NT2/D1 (cell line): ENCODE measurements at regions not wholly inside any gene's neighbourhood (a gene's known extent, or its start where the extent isn't known, plus 50 kb on each side); places are given as distances from the start of the nearest gene placed in this dataset.

Experiments used
- SUZ12 ChIP-seq: IDR thresholded peaks from 2 replicates; pipeline ENCODE4 v1.6.1; 2011; ENCODE audit not compliant: insufficient read length, insufficient read depth; ENCODE audit errors: extremely low read depth
- ZNF274 ChIP-seq: IDR thresholded peaks from 2 replicates; pipeline ENCODE4 v1.6.1; 2011; ENCODE audit warnings: mild to moderate bottlenecking, low read depth, low read length

DNA sequence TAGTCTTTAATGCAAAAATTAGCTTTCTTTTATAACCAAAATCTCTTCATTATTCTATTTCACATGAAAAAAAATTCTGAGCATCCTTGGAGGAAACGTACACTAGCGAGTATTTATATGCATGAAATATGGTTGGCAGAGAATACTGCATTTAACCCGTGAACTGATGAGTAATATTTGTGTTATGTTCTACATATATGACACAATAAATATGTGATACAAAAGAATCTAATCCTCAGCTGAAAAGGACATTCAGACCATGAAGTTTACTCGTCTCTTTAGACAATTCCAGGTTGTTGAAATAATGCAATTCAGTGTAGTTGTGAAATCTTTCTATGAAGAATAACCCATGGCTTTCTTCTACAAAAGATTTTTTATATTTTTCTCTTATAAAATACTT, 524.8 kb upstream of the MAN1A1 start:
- TF ChIP-seq ZNF274 (no peak), SUZ12 (no peak)
